ENCODE measurements at regions not wholly inside any gene's neighbourhood (a gene's known extent, or its start where the extent isn't known, plus 50 kb on each side); places are given as distances from the start of the nearest gene placed in this dataset.

- DNase-seq: no peak
- Histone ChIP-seq H3K4me3 (ENCODE audit: insufficient read depth, low read depth, low read length, poor library complexity, severe bottlenecking) (no peak overlapping the region), H3K27me3 (replicated peaks; ENCODE audit: control insufficient read depth, insufficient read depth, low read length, poor library complexity, severe bottlenecking) (no peaks in the 10 kb centered on the region), H3K36me3 (ENCODE audit: control insufficient read depth, insufficient read depth, low read length) (no peaks in the 10 kb centered on the region), H3K27ac (ENCODE audit: insufficient read depth, low read length, poor library complexity, severe bottlenecking) (no peak overlapping the region), H3K9me3 (ENCODE audit: control insufficient read depth, low read length) (no peaks in the 10 kb centered on the region), H3K4me1 (ENCODE audit: control insufficient read depth, insufficient read depth, low read length, poor library complexity, severe bottlenecking) (no peaks in the 10 kb centered on the region)
Observed at GRCh38 chr12:98280621-98281020, 234.8 kb upstream of the TMPO start.

- H3K27ac ChIP-seq (ENCODE audit: insufficient read depth, low read length, poor library complexity, severe bottlenecking): no peak overlapping the region
- H3K4me3 ChIP-seq (ENCODE audit: insufficient read depth, low read depth, low read length, poor library complexity, severe bottlenecking): no peak overlapping the region
- H3K36me3 ChIP-seq (ENCODE audit: control insufficient read depth, insufficient read depth, low read length): no peaks in the 10 kb centered on the region
- H3K27me3 ChIP-seq (replicated peaks; ENCODE audit: control insufficient read depth, insufficient read depth, low read length, poor library complexity, severe bottlenecking): no peaks in the 10 kb centered on the region
- H3K9me3 ChIP-seq (ENCODE audit: control insufficient read depth, low read length): no peaks in the 10 kb centered on the region
- no peaks in the 10 kb centered on the region for H3K4me1 ChIP-seq (ENCODE audit: control insufficient read depth, insufficient read depth, low read length, poor library complexity, severe bottlenecking)
- DNase-seq: no peak
Observed at GRCh38 chr12:98291828-98292227, 223.6 kb upstream of the TMPO start.

- H3K27ac ChIP-seq (ENCODE audit: insufficient read depth, low read length, poor library complexity, severe bottlenecking): no peak overlapping the region
- H3K36me3 ChIP-seq (ENCODE audit: control insufficient read depth, insufficient read depth, low read length): no peaks in the 10 kb centered on the region
- no peaks in the 10 kb centered on the region for H3K4me1 ChIP-seq (ENCODE audit: control insufficient read depth, insufficient read depth, low read length, poor library complexity, severe bottlenecking)
- no peak overlapping the region for H3K4me3 ChIP-seq (ENCODE audit: insufficient read depth, low read depth, low read length, poor library complexity, severe bottlenecking)
- H3K27me3 ChIP-seq (replicated peaks; ENCODE audit: control insufficient read depth, insufficient read depth, low read length, poor library complexity, severe bottlenecking): no peaks in the 10 kb centered on the region
- DNase-seq: no peak
- no peaks in the 10 kb centered on the region for H3K9me3 ChIP-seq (ENCODE audit: control insufficient read depth, low read length)
Observed at GRCh38 chr12:98294051-98294805, 221.2 kb upstream of the TMPO start.

- no peak for DNase-seq
- no peak overlapping the region for H3K4me3 ChIP-seq (ENCODE audit: insufficient read depth, low read depth, low read length, poor library complexity, severe bottlenecking)
Observed at GRCh38 chr12:98295681-98296080, 219.7 kb upstream of the TMPO start.

GRCh38 chr12:98296462-98297079 lies 218.8 kb upstream of the TMPO start:
- Histone ChIP-seq H3K9me3 (ENCODE audit: control insufficient read depth, low read length) (no peaks in the 10 kb centered on the region), H3K27ac (ENCODE audit: insufficient read depth, low read length, poor library complexity, severe bottlenecking) (no peak overlapping the region), H3K4me3 (ENCODE audit: insufficient read depth, low read depth, low read length, poor library complexity, severe bottlenecking) (no peak overlapping the region), H3K4me1 (ENCODE audit: control insufficient read depth, insufficient read depth, low read length, poor library complexity, severe bottlenecking) (no peaks in the 10 kb centered on the region), H3K36me3 (ENCODE audit: control insufficient read depth, insufficient read depth, low read length) (no peaks in the 10 kb centered on the region), H3K27me3 (replicated peaks; ENCODE audit: control insufficient read depth, insufficient read depth, low read length, poor library complexity, severe bottlenecking) (no peaks in the 10 kb centered on the region)
- no peak for DNase-seq

More at GRCh38 chr12:98295681-98296080, 219.7 kb upstream of the TMPO start:
- H3K36me3 ChIP-seq (ENCODE audit: control insufficient read depth, insufficient read depth, low read length): no peaks in the 10 kb centered on the region
- no peaks in the 10 kb centered on the region for H3K4me1 ChIP-seq (ENCODE audit: control insufficient read depth, insufficient read depth, low read length, poor library complexity, severe bottlenecking)
- no peaks in the 10 kb centered on the region for H3K27me3 ChIP-seq (replicated peaks; ENCODE audit: control insufficient read depth, insufficient read depth, low read length, poor library complexity, severe bottlenecking)
- no peaks in the 10 kb centered on the region for H3K9me3 ChIP-seq (ENCODE audit: control insufficient read depth, low read length)
- H3K27ac ChIP-seq (ENCODE audit: insufficient read depth, low read length, poor library complexity, severe bottlenecking): no peak overlapping the region

- DNase-seq: no peak
- Histone ChIP-seq H3K36me3 (ENCODE audit: control insufficient read depth, insufficient read depth, low read length) (no peaks in the 10 kb centered on the region), H3K27ac (ENCODE audit: insufficient read depth, low read length, poor library complexity, severe bottlenecking) (no peak overlapping the region), H3K27me3 (replicated peaks; ENCODE audit: control insufficient read depth, insufficient read depth, low read length, poor library complexity, severe bottlenecking) (no peaks in the 10 kb centered on the region), H3K4me1 (ENCODE audit: control insufficient read depth, insufficient read depth, low read length, poor library complexity, severe bottlenecking) (no peaks in the 10 kb centered on the region), H3K9me3 (ENCODE audit: control insufficient read depth, low read length) (no peaks in the 10 kb centered on the region), H3K4me3 (ENCODE audit: insufficient read depth, low read depth, low read length, poor library complexity, severe bottlenecking) (no peak overlapping the region)
Observed at GRCh38 chr12:98297538-98297937, 217.9 kb upstream of the TMPO start.

- Histone ChIP-seq H3K4me3 (ENCODE audit: insufficient read depth, low read depth, low read length, poor library complexity, severe bottlenecking) (no peak overlapping the region), H3K36me3 (ENCODE audit: control insufficient read depth, insufficient read depth, low read length) (no peaks in the 10 kb centered on the region), H3K9me3 (ENCODE audit: control insufficient read depth, low read length) (no peaks in the 10 kb centered on the region), H3K27me3 (replicated peaks; ENCODE audit: control insufficient read depth, insufficient read depth, low read length, poor library complexity, severe bottlenecking) (no peaks in the 10 kb centered on the region), H3K4me1 (ENCODE audit: control insufficient read depth, insufficient read depth, low read length, poor library complexity, severe bottlenecking) (no peaks in the 10 kb centered on the region), H3K27ac (ENCODE audit: insufficient read depth, low read length, poor library complexity, severe bottlenecking) (no peak overlapping the region)
- no peak for DNase-seq
Observed at GRCh38 chr12:98308141-98308540, 207.2 kb upstream of the TMPO start.

- H3K27me3 ChIP-seq (replicated peaks; ENCODE audit: control insufficient read depth, insufficient read depth, low read length, poor library complexity, severe bottlenecking): no peaks in the 10 kb centered on the region
- H3K27ac ChIP-seq (ENCODE audit: insufficient read depth, low read length, poor library complexity, severe bottlenecking): no peak overlapping the region
- no peaks in the 10 kb centered on the region for H3K36me3 ChIP-seq (ENCODE audit: control insufficient read depth, insufficient read depth, low read length)
- H3K4me3 ChIP-seq (ENCODE audit: insufficient read depth, low read depth, low read length, poor library complexity, severe bottlenecking): no peak overlapping the region
- no peaks in the 10 kb centered on the region for H3K9me3 ChIP-seq (ENCODE audit: control insufficient read depth, low read length)
- no peaks in the 10 kb centered on the region for H3K4me1 ChIP-seq (ENCODE audit: control insufficient read depth, insufficient read depth, low read length, poor library complexity, severe bottlenecking)
- DNase-seq: no peak
Observed at GRCh38 chr12:98317939-98318899, 197.2 kb upstream of the TMPO start.

- Histone ChIP-seq H3K27ac (ENCODE audit: insufficient read depth, low read length, poor library complexity, severe bottlenecking) (no peak overlapping the region), H3K9me3 (ENCODE audit: control insufficient read depth, low read length) (no peaks in the 10 kb centered on the region), H3K4me3 (ENCODE audit: insufficient read depth, low read depth, low read length, poor library complexity, severe bottlenecking) (no peak overlapping the region), H3K36me3 (ENCODE audit: control insufficient read depth, insufficient read depth, low read length) (no peaks in the 10 kb centered on the region), H3K27me3 (replicated peaks; ENCODE audit: control insufficient read depth, insufficient read depth, low read length, poor library complexity, severe bottlenecking) (no peaks in the 10 kb centered on the region), H3K4me1 (ENCODE audit: control insufficient read depth, insufficient read depth, low read length, poor library complexity, severe bottlenecking) (no peaks in the 10 kb centered on the region)
- no peak for DNase-seq
Observed at GRCh38 chr12:98319716-98320425, 195.5 kb upstream of the TMPO start.

Data from effector memory CD4-positive, alpha-beta T cell (primary cell).